Frontal cortex (tissue), 3 donors: ENCODE measurements at regions not wholly inside any gene's neighbourhood (a gene's known extent, or its start where the extent isn't known, plus 50 kb on each side); places are given as distances from the start of the nearest gene placed in this dataset.
"Not testable (repeated sequence)": the region's sequence is repeated elsewhere in the genome, so short reads cannot be mapped to it uniquely, and the experiment has no call there.

ENCODE experiments used
- DNase-seq, 2 donors: peaks; one replicate each; pipeline ENCODE4 v3.0.0; 2012; ENCODE audit warnings: low spot score in 2 of 2
- FAIRE-seq: peaks from 2 replicates; lab custom pipeline; 2012; peaks lifted over from hg19 to GRCh38; lab: Jason Lieb, UNC
- donor health status: control.
- donor health status: control.
- donor health status: control.

GRCh38 chr6:14216946-14217684 is 99.5 kb downstream of the CD83 start:
- no peak for DNase-seq
- FAIRE-seq, result no peak

DNA sequence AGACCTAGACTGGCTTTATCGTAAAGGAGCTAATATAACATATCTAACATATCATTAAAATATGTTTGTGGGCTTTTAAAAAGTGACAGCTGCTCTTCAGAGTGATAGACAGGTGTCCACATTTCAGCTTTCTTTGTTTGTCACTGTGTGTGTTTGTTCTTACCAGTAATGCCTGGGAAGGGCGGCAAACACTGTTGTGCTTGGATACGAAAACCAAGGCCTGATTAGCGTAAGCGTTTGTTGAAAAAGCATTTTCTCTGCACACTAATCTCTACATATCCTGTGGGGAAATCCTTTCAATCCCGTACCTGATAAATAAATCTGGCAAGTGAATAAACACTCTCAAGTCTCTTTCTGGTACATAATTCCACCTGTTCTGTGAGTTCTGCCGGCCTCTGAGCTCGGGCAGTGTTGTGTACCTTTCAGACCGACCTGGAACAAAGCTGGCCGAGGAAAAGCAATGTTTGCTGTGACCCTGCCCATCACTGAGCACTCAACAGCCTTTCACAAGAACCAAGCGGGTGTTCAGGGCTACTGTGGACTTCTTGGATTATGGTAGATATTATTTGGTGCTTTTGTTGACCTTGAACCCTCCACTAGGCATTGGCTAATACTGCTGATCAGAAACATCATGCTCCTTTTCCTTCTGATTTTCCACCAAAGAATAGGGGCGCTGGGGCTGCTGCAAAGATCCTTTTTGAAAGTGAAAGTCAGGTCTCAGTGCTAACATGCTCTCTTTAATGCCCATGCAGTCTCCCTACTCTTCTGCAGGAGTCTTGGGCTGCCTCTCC is 100.4 kb downstream of the CD83 start:
- no peak for DNase-seq

DNA sequence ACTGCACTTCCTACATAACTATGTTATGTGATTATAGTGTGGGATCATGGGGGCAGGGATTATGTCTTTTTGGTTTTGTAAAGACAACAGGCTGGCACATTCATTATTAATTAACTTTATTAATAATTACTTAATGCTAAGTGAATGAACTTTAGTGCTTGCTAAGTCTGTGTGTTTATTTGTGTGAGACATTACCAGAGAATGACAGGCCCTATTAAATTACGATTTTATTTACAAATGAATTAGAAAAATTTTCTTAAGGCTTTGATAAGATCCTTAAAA is 100.9 kb downstream of the CD83 start:
- FAIRE-seq, result no peak
- DNase-seq, result no peak

More for the DNA sequence above, 100.4 kb downstream of the CD83 start:
- FAIRE-seq, result no peak

GRCh38 chr6:14221564-14222279 is 104.2 kb downstream of the CD83 start:
- no peak for FAIRE-seq
- DNase-seq, result no peak

DNA sequence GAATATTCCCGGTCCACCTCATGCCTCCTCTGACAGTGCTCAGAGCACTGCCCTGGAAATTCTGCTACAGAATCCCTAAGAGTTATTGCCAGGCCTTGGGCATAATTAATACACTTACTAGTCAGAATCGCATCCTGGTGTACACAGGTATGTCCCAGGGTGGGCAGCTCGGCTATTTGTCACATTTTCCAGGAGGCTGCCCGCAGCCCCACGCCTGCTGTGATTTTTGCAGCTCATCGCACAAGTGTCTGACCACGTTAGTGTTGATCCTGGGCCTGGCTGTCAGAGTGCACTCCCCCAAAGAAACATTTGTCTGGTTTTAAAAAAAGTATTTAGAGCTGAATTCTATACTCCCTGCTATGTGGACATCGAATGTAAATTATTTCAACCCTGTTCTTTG is 105.4 kb downstream of the CD83 start:
- DNase-seq, result no peak
- no peak for FAIRE-seq

DNA sequence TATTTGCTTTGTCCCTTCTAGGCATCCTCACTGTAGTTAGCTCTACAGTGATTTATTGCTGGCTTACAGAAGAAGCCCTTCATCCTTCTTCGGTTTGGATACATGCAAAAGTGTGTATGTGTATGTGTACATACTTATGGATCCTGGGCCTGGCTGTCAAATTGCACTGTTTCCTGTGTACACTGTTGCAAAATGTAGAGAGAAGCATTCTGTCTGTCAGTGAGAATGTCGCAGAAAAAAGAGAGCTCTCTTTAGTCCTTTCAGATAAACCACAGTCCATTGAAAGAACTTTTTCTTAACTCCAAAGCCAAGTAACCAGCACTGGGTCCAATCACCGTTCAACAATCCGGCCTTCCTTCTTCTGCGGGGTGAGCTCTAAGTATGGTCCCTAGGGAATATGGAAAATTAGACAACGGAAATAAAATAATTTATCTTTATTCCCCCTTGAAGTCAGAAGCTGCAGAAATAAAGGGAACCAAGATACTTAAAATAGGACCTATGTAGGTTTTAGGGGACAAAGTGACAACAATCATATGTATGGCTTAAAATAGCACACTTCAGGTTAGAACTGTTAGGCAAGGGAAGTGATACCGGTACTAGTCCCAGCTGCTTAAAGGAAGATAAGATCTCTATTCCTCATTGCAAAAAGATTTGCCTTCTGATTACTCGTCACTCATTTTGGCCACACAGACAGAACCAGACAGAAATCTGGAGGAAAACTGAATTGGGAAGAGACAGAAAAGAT is 107.0 kb downstream of the CD83 start:
- FAIRE-seq (no peak), DNase-seq (no peak)

DNA sequence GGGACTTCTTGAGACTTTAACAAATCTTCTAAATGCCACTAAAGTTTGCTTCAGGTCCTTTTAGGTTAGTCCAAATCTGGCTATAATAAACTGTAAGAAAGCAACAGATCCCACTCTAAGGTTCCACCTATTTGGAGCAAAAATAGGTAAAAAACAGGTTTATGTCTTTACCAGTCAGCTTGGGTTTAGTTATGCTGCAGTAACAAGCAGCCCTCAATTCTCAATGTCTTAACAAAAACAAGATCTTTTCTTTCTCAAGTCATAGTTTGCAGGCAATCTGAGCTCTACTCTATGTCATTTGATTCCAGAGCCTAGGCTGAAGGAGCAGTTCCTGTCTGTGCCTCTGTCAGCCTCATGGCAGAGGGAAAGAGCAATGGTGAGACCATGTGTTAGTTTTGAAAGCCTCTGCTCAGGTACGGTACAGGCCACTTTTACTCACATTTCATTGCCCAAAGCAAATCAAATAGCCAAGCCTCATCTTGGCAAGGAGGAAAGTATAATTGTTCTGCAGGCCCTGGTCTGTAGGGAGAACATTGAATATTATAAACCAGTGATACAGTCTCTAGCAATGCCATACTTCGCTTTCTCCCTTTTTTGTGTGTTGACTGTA is 108.6 kb downstream of the CD83 start:
- DNase-seq, result no peak
- FAIRE-seq, result no peak

- FAIRE-seq (no peak), DNase-seq (no peak)
Measured at GRCh38 chr6:14228571-14228970, 111.0 kb downstream of the CD83 start.

- FAIRE-seq (no peak), DNase-seq (no peak)
Measured at GRCh38 chr6:14231071-14231483, 113.5 kb downstream of the CD83 start.

- no peak for DNase-seq
- no peak for FAIRE-seq
Measured at GRCh38 chr6:14231501-14232280, 114.1 kb downstream of the CD83 start.

- DNase-seq (no peak), FAIRE-seq (no peak)
Measured at GRCh38 chr6:14232889-14233288, 115.3 kb downstream of the CD83 start.

- DNase-seq (no peak), FAIRE-seq (no peak)
Measured at GRCh38 chr6:14235653-14236356, 118.2 kb downstream of the CD83 start.

DNA sequence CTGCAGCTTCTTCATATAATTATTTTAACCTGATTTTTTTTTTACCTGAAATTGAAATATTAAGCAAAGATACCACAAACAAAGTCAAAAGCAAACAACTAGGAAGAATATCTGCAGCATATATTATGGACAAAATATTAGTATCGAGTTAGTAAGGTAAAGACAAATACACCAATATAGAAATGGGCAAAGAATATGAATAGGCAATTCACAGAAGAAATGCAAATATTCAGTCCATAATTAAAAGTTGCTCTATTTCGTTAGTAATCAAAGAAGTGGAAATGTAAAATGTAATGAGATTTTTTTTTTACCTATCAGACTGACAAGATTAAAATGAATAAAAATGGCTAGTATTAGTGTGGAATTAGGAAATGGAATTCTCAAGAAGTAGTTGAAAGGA is 121.5 kb downstream of the CD83 start:
- DNase-seq (no peak), FAIRE-seq (no peak)

- no peak for DNase-seq
- no peak for FAIRE-seq
Measured at GRCh38 chr6:14240411-14241166, 123.0 kb downstream of the CD83 start.

- DNase-seq (no peak), FAIRE-seq (no peak)
Measured at GRCh38 chr6:14241255-14242070, 123.9 kb downstream of the CD83 start.

DNA sequence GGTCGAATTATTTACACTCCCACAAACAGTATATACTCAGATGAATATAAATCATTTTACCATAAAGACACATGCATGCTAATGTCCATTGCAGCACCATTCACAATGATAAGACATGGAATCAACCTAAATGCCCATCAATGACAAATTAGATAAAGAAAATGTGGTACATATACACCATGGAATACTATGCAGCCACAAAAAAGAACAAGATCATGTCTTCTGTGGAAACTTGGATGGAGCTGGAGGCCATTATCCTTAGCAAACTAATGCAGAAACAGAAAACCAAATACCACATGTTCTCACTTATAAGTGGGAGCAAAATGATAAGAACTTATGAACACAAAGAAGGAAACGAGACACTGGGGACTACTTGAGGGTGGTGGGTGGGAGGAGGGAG is 125.3 kb downstream of the CD83 start:
- not testable (repeated sequence) for DNase-seq, FAIRE-seq

GRCh38 chr6:14243597-14243996 is 126.0 kb downstream of the CD83 start:
- FAIRE-seq (no peak), DNase-seq (no peak)
